SK-N-SH (cell line): ENCODE measurements at regions not wholly inside any gene's neighbourhood (a gene's known extent, or its start where the extent isn't known, plus 50 kb on each side); places are given as distances from the start of the nearest gene placed in this dataset.

Experiments
- CTCF ChIA-PET: fragments of 300-600, 350-600 bp; formaldehyde crosslinking; extraction: SDS; loops from one replicate; lab custom pipeline; 2021; lab: Yijun Ruan, JAX
- POLR2A ChIA-PET: fragments of 350-600 bp; sonication (Branson Sonifier 250); formaldehyde crosslinking; extraction: SDS; loops from one replicate; lab custom pipeline; 2020; ENCODE audit warnings: antibody characterized with exemption, inconsistent platforms; lab: Yijun Ruan, JAX
- DNase-seq: peaks from one replicate; pipeline ENCODE4 v3.0.0; 2012
- H2AFZ ChIP-seq: fragments of 200-600 bp; sonication (generic); 2 replicates; pipeline ENCODE4 v1.8.1; 2016; ENCODE audit warnings: antibody characterized with exemption, mild to moderate bottlenecking, low read depth
- H3F3A ChIP-seq: fragments of 200-600 bp; sonication (generic); replicated peaks from 2 replicates; pipeline ENCODE3; 2016; ENCODE audit warnings: antibody characterized with exemption, mild to moderate bottlenecking; ENCODE audit not compliant: insufficient read depth
- H3K27ac ChIP-seq, 2 experiments: fragments of 200-500 bp in 1 of 2; fragments of 200-600 bp in 1 of 2; sonication (Bioruptor generic) in 1 of 2; sonication (generic), shearing (Covaris generic) in 1 of 2; 2 replicates each; pipeline versions ENCODE4 v1.5.1 to v1.6.1; 2014 to 2016; ENCODE audit warnings: low read depth in 2 of 2, inconsistent platforms in 1 of 2, low read length in 1 of 2, mild to moderate bottlenecking in 1 of 2, mixed read lengths in 1 of 2
- H3K27me3 ChIP-seq: fragments of 200-600 bp; sonication (generic), shearing (Covaris generic); 2 replicates; pipeline ENCODE4 v1.6.1; 2016; ENCODE audit warnings: mixed run types; ENCODE audit not compliant: insufficient read depth
- H3K36me3 ChIP-seq, 2 experiments: fragments of 200-500 bp in 1 of 2; fragments of 200-600 bp in 1 of 2; sonication (Bioruptor generic) in 1 of 2; sonication (generic) in 1 of 2; replicated peaks in 1 of 2; 2 replicates each; pipeline versions ENCODE3 to v1.5.1; 2014 to 2016; ENCODE audit warnings: low read length in 1 of 2, mild to moderate bottlenecking in 1 of 2; ENCODE audit not compliant: insufficient read depth in 2 of 2, control insufficient read depth in 1 of 2
- H3K4me1 ChIP-seq, 2 experiments: fragments of 200-500 bp in 1 of 2; fragments of 200-600 bp in 1 of 2; sonication (Bioruptor generic) in 1 of 2; sonication (generic), shearing (Covaris generic) in 1 of 2; 2 replicates each; pipeline versions ENCODE4 v1.5.1 to v1.6.1; 2014 to 2016; ENCODE audit warnings: low read depth in 1 of 2, low read length in 1 of 2, mixed run types in 1 of 2; ENCODE audit not compliant: insufficient read depth in 2 of 2, control insufficient read depth in 1 of 2
- H3K4me2 ChIP-seq: fragments of 200-600 bp; sonication (generic), shearing (Covaris generic); 2 replicates; pipeline ENCODE4 v1.6.1; 2017; ENCODE audit warnings: mixed run types
- H3K4me3 ChIP-seq, 2 experiments: fragments of 200-500 bp in 1 of 2; fragments of 200-600 bp in 1 of 2; sonication (Bioruptor generic) in 1 of 2; sonication (generic), shearing (Covaris generic) in 1 of 2; 2 replicates each; pipeline versions ENCODE4 v1.5.1 to v1.8.1; 2014 to 2016; ENCODE audit warnings: low read depth in 2 of 2, inconsistent platforms in 1 of 2, low read length in 1 of 2, mild to moderate bottlenecking in 1 of 2, mixed read lengths in 1 of 2, moderate library complexity in 1 of 2
- H3K79me2 ChIP-seq: fragments of 200-600 bp; sonication (generic); 2 replicates; pipeline ENCODE4 v1.8.1; 2017; ENCODE audit warnings: mild to moderate bottlenecking; ENCODE audit not compliant: insufficient read depth
- H3K9ac ChIP-seq: fragments of 200-600 bp; sonication (generic); 2 replicates; pipeline ENCODE4 v1.6.1; 2017; ENCODE audit warnings: mixed run types
- H3K9me2 ChIP-seq: fragments of 200-600 bp; sonication (generic); 2 replicates; pipeline ENCODE4 v1.6.1; 2017; ENCODE audit warnings: mixed run types
- H3K9me3 ChIP-seq: fragments of 200-600 bp; sonication (generic); 2 replicates; pipeline ENCODE4 v1.6.1; 2017; ENCODE audit warnings: mixed run types, mild to moderate bottlenecking, moderate library complexity
- H4K20me1 ChIP-seq: fragments of 200-600 bp; sonication (generic); 2 replicates; pipeline ENCODE4 v1.6.1; 2017; ENCODE audit warnings: mild to moderate bottlenecking, mixed run types; ENCODE audit not compliant: insufficient read depth
- CHD2 ChIP-seq: fragments of 150-350 bp; IDR thresholded peaks from 2 replicates; pipeline ENCODE4 v1.6.1; 2018; ENCODE audit warnings: low read length; ENCODE audit not compliant: partially characterized antibody
- ELF1 ChIP-seq: IDR thresholded peaks from 2 replicates; pipeline ENCODE4 v1.4.0; 2012
- EP300 ChIP-seq, 2 experiments: IDR thresholded peaks; 2 replicates each; pipeline versions ENCODE4 v1.4.0 to v1.6.1; 2012; ENCODE audit warnings: borderline replicate concordance in 1 of 2, low read depth in 1 of 2, low read length in 1 of 2
- EZH2phosphoT487 ChIP-seq: fragments of 200-600 bp; sonication (generic); IDR thresholded peaks from 2 replicates; pipeline ENCODE4 v1.6.1; 2017; ENCODE audit warnings: low read depth, mixed run types, mild to moderate bottlenecking, antibody characterized with exemption, moderate library complexity, borderline replicate concordance
- FOXJ3 ChIP-seq: sonication (generic); formaldehyde crosslinking; IDR thresholded peaks from 2 replicates; pipeline ENCODE4 v1.5.1; 2020; ENCODE audit warnings: mild to moderate bottlenecking, missing genetic modification reagents
- GATA2 ChIP-seq: sonication (generic); formaldehyde crosslinking; IDR thresholded peaks from 2 replicates; pipeline ENCODE4 v1.5.0; 2020; ENCODE audit warnings: mild to moderate bottlenecking, missing genetic modification reagents
- JUND ChIP-seq: IDR thresholded peaks from 2 replicates; pipeline ENCODE4 v1.4.0; 2012
- MAX ChIP-seq: IDR thresholded peaks from 2 replicates; pipeline ENCODE4 v1.4.0; 2012; ENCODE audit warnings: low read depth
- MEF2A ChIP-seq: IDR thresholded peaks from 2 replicates; pipeline ENCODE4 v1.4.0; 2012; ENCODE audit warnings: low read depth, borderline replicate concordance
- NFIC ChIP-seq: IDR thresholded peaks from 2 replicates; pipeline ENCODE4 v1.4.0; 2012; ENCODE audit warnings: borderline replicate concordance
- NRF1 ChIP-seq: IDR thresholded peaks from 2 replicates; pipeline ENCODE4 v1.6.1; 2012; ENCODE audit warnings: low read depth, mild to moderate bottlenecking, low read length
- POLR2AphosphoS5 ChIP-seq: IDR thresholded peaks from 2 replicates; pipeline ENCODE4 v1.6.1; 2012; ENCODE audit warnings: low read depth, low read length
- RAD21 ChIP-seq: IDR thresholded peaks from 2 replicates; pipeline ENCODE4 v1.6.1; 2012; ENCODE audit warnings: mild to moderate bottlenecking, low read length
- RCOR1 ChIP-seq: fragments of 150-350 bp; IDR thresholded peaks from 2 replicates; pipeline ENCODE4 v1.6.1; 2017; ENCODE audit warnings: antibody characterized with exemption, low read length
- REST ChIP-seq: IDR thresholded peaks from 2 replicates; pipeline ENCODE4 v1.6.1; 2012; ENCODE audit warnings: mild to moderate bottlenecking, low read depth, low read length, moderate library complexity
- SIN3A ChIP-seq: IDR thresholded peaks from 2 replicates; pipeline ENCODE4 v1.6.1; 2012; ENCODE audit warnings: low read depth, mild to moderate bottlenecking, low read length, moderate library complexity, borderline replicate concordance
- TAF1 ChIP-seq: IDR thresholded peaks from 2 replicates; pipeline ENCODE4 v1.6.1; 2012; ENCODE audit warnings: low read depth, mild to moderate bottlenecking, low read length, moderate library complexity, borderline replicate concordance
- TCF12 ChIP-seq: IDR thresholded peaks from 2 replicates; pipeline ENCODE4 v1.4.0; 2012
- WGBS: methylation state at CpG from one replicate; pipeline ENCODE4 v1.1.6; 2017; ENCODE audit warnings: low lambda C conversion rate; 5-methylcytosine and 5-hydroxymethylcytosine counted together
- TF ChIP-seq, protein P1 (sequence below): fragments of 150-350 bp; IDR thresholded peaks from 2 replicates; pipeline ENCODE4 v1.6.1; 2016; ENCODE audit warnings: mild to moderate bottlenecking, low read depth, low read length
- TF ChIP-seq, protein P2 (sequence below): IDR thresholded peaks from 2 replicates; pipeline ENCODE4; 2012
- TF ChIP-seq, protein P3 (sequence below): fragments of 150-350 bp; IDR thresholded peaks from 2 replicates; pipeline ENCODE4 v1.6.1; 2017; ENCODE audit warnings: antibody characterized with exemption, low read length, low read depth, borderline replicate concordance
- TF ChIP-seq, protein P4 (sequence below): IDR thresholded peaks from 2 replicates; pipeline ENCODE4 v1.4.0; 2012; ENCODE audit warnings: low read depth, borderline replicate concordance

- TF ChIP-seq, protein P1, sequence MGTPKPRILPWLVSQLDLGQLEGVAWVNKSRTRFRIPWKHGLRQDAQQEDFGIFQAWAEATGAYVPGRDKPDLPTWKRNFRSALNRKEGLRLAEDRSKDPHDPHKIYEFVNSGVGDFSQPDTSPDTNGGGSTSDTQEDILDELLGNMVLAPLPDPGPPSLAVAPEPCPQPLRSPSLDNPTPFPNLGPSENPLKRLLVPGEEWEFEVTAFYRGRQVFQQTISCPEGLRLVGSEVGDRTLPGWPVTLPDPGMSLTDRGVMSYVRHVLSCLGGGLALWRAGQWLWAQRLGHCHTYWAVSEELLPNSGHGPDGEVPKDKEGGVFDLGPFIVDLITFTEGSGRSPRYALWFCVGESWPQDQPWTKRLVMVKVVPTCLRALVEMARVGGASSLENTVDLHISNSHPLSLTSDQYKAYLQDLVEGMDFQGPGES = no peak
- TF ChIP-seq TAF1 (no peak), CHD2 (no peak), NFIC (no peak), JUND (no peak), NRF1 (no peak)
- TF ChIP-seq, protein P2, sequence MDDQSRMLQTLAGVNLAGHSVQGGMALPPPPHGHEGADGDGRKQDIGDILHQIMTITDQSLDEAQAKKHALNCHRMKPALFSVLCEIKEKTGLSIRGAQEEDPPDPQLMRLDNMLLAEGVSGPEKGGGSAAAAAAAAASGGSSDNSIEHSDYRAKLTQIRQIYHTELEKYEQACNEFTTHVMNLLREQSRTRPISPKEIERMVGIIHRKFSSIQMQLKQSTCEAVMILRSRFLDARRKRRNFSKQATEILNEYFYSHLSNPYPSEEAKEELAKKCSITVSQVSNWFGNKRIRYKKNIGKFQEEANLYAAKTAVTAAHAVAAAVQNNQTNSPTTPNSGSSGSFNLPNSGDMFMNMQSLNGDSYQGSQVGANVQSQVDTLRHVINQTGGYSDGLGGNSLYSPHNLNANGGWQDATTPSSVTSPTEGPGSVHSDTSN = no peak
Observed at GRCh38 chr15:77685082-77685815, 52.5 kb upstream of the LINGO1 start (continued).

- Histone ChIP-seq H3F3A (no peaks in the 10 kb centered on the region), H3K4me1 (peaks cover 0 to 3% of the 10 kb centered on the region in 2 experiments; a peak in 1 of 4 replicates), H3K9me3 (no peaks in the 10 kb centered on the region), H3K4me2 (no peak overlapping the region), H4K20me1 (no peaks in the 10 kb centered on the region), H3K27me3 (peaks cover under 1% of the 10 kb centered on the region; the same call in 1 of the 2 replicates), H3K79me2 (no peaks in the 10 kb centered on the region), H3K27ac (no peak overlapping the region), H3K9me2 (no peaks in the 10 kb centered on the region), H3K9ac (no peak overlapping the region), H3K4me3 (no peak overlapping the region), H3K36me3 (no peaks in the 10 kb centered on the region), H2AFZ (no peak overlapping the region)
- POLR2A ChIA-PET = no interaction called here
- CTCF ChIA-PET = interaction anchor here (0.7 to 2.7 kb wide), 3 partner anchors 11 to 136 kb away, joined by 3 to 10 read pairs (median 5); no protein-coding TSS in a partner anchor
- DNase-seq = no peak
- 100% methylated on average over 1 of the region's 7 CpGs for WGBS
- no peak for TF ChIP-seq GATA2 (CRISPR knock-in tag)
- TF ChIP-seq, protein P3, sequence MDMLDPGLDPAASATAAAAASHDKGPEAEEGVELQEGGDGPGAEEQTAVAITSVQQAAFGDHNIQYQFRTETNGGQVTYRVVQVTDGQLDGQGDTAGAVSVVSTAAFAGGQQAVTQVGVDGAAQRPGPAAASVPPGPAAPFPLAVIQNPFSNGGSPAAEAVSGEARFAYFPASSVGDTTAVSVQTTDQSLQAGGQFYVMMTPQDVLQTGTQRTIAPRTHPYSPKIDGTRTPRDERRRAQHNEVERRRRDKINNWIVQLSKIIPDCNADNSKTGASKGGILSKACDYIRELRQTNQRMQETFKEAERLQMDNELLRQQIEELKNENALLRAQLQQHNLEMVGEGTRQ = no peak
- TF ChIP-seq TCF12 = no peak
- TF ChIP-seq, protein P4, sequence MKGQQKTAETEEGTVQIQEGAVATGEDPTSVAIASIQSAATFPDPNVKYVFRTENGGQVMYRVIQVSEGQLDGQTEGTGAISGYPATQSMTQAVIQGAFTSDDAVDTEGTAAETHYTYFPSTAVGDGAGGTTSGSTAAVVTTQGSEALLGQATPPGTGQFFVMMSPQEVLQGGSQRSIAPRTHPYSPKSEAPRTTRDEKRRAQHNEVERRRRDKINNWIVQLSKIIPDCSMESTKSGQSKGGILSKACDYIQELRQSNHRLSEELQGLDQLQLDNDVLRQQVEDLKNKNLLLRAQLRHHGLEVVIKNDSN = no peak
- no peak for TF ChIP-seq JUND
- no peak for TF ChIP-seq NRF1
- no peak for TF ChIP-seq ELF1
- TF ChIP-seq MAX = no peak
- no peak for TF ChIP-seq RAD21
- no peak for TF ChIP-seq FOXJ3
- TF ChIP-seq REST = no peak
- no peak for TF ChIP-seq POLR2AphosphoS5
- no peak for TF ChIP-seq RCOR1
- no peak for TF ChIP-seq EZH2phosphoT487
- TF ChIP-seq MEF2A = no peak
- TF ChIP-seq EP300 (IDR thresholded peaks at IDR 0.05; ENCODE audit: borderline replicate concordance in 1 of 2, low read depth in 1 of 2, low read length in 1 of 2) = no peak
- no peak for TF ChIP-seq NFIC
- no peak for TF ChIP-seq SIN3A
Observed at GRCh38 chr15:77684341-77685081, 51.8 kb upstream of the LINGO1 start.
